ENCODE measurements at regions not wholly inside any gene's neighbourhood (a gene's known extent, or its start where the extent isn't known, plus 50 kb on each side); places are given as distances from the start of the nearest gene placed in this dataset.

DNA sequence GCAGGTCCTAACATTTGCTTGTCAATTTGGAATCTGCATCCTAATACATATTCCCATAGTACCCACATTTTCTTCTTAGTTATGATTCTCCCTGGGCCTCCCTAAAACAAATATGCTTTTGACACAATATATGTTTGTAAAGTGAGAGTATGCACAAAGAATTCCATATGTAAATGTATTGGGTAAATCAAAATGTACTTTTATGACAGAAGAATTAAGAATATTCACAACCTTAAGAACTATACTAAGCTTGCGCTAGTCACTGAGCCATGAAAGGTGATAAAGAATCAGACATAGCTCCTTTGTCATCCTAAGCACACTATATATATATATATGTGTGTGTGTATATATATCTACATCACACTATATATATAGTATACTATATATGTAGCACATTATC lies 438.5 kb downstream of the ACTL7B start:
- TF ChIP-seq, protein P1, sequence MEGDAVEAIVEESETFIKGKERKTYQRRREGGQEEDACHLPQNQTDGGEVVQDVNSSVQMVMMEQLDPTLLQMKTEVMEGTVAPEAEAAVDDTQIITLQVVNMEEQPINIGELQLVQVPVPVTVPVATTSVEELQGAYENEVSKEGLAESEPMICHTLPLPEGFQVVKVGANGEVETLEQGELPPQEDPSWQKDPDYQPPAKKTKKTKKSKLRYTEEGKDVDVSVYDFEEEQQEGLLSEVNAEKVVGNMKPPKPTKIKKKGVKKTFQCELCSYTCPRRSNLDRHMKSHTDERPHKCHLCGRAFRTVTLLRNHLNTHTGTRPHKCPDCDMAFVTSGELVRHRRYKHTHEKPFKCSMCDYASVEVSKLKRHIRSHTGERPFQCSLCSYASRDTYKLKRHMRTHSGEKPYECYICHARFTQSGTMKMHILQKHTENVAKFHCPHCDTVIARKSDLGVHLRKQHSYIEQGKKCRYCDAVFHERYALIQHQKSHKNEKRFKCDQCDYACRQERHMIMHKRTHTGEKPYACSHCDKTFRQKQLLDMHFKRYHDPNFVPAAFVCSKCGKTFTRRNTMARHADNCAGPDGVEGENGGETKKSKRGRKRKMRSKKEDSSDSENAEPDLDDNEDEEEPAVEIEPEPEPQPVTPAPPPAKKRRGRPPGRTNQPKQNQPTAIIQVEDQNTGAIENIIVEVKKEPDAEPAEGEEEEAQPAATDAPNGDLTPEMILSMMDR (IDR thresholded peaks at IDR 0.05; ENCODE audit: extremely low read depth, missing control alignments): no peak
- no peak for DNase-seq (ENCODE audit: low spot score)

DNA sequence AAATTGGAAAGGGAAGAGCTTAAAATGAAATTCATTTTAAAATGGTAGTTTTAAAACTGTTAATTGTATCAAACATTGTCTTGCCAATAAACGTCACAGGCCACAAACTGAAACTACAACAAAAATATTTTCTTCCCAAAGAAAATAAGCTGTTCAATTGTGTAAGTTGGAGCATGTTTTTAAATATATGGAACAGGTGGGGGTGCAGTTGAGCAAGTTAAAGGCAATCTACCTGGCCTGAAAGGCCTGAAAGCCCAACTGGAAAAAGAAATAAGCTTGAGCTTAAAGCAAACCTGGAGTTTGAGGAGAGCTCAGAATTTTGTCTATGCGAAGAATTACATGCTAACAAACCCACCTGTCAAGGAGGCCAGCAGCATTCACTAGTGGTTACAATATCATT lies 439.5 kb downstream of the ACTL7B start:
- TF ChIP-seq, protein P1 (IDR thresholded peaks at IDR 0.05; ENCODE audit: extremely low read depth, missing control alignments): no peak
- DNase-seq (ENCODE audit: low spot score): no peak

DNA sequence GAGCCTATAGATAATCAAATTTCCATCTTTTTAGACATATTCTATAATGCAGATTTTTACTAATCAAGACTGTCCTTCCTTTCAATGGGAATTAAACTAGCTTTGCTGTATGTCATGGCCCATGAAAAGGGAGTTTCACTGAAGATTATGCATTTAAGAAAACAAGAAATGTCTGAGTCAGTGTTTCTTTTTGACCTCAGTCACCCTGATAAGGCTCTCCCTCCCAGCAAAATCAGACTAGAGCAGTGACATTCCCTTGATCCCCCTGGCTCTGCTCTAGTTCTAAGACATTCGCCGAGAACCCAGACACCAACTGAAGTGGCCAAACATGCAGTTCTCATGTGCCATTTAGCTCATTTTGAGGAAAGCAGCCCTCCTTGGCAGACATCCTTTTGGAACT lies 442.0 kb downstream of the ACTL7B start:
- TF ChIP-seq, protein P1 (IDR thresholded peaks at IDR 0.05; ENCODE audit: extremely low read depth, missing control alignments): no peak
- DNase-seq (ENCODE audit: low spot score): no peak

DNA sequence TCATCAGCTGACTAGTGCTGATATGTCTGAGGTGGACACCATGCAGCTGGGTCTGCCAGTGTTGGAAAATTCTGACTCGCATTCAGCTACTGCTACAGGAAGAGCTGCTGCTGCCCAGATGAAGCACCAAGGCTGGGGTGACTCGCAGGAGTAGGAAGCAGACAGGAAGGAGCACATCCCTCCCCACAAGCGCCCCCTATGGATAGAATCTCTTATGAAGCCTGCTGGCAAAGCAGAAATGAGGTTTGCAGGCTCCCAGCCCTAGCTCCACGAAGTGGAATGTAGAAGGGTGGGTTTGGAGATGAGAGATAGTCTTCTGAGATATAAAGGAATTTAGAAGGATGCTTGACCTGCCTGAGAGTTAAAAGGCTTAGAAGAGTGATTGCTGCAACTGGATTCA lies 443.0 kb downstream of the ACTL7B start:
- TF ChIP-seq, protein P1 (IDR thresholded peaks at IDR 0.05; ENCODE audit: extremely low read depth, missing control alignments): no peak
- no peak for DNase-seq (ENCODE audit: low spot score)

DNA sequence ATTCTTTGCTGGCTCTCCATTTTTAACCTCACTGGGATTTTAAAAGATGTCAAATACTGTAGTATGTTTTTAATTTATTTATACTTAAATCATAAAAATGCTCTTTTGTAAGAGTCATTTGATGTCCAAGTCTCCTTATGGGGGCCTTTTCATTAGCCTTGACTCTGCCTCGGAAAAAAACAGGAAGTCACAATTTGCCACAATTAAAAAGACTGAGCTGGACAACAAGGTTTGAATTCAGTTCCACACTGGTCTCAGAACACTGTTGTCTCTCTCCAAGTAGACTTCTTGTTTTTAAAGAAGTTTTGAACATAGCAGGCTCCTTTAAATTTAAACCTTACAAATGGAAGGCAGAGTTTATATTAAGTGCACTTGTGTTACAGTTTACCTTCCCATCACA lies 444.2 kb downstream of the ACTL7B start:
- TF ChIP-seq, protein P1 (IDR thresholded peaks at IDR 0.05; ENCODE audit: extremely low read depth, missing control alignments): no peak
- DNase-seq (ENCODE audit: low spot score): no peak

DNA sequence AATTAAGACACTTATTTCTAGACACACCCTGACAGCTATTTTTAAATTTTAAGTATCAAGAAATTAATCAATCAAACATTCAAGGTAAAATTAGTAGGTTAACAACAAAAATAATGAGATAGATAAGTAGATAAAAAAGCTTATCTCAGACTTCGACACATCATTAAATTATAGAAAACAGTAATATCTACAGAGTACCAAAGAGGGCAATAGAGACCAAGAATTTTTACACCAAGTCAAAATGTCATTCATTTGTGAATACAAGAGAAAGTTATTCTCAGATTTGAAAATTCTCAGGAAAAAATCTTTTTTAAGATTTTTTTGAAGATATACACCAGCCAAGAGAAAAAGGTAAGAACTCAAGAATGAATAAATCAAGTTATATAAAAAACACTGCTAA lies 445.6 kb downstream of the ACTL7B start:
- DNase-seq (ENCODE audit: low spot score): no peak
- TF ChIP-seq, protein P1 (IDR thresholded peaks at IDR 0.05; ENCODE audit: extremely low read depth, missing control alignments): no peak

DNA sequence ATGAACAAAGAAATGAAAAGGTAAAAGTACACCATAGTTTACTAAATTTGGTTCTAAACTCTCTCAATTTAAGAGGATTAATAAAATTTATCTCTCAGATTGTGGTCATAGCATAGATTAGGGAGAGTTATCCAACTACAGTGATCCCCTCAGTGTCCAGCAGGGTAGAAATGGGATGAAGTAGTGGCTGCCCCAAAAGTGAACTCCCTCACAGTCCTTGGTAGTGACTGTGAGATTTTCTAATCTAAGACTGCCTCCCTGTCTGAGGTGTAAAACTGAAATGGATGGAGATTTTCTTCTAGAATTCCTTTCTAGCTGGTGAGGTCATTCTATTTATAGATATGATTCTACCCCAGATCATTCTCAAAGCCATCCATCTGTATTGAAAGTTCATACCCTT lies 455.5 kb downstream of the ACTL7B start:
- no peak for DNase-seq (ENCODE audit: low spot score)
- TF ChIP-seq, protein P1 (IDR thresholded peaks at IDR 0.05; ENCODE audit: extremely low read depth, missing control alignments): no peak
